WTC11 (cell line): ENCODE measurements at regions not wholly inside any gene's neighbourhood (a gene's known extent, or its start where the extent isn't known, plus 50 kb on each side); places are given as distances from the start of the nearest gene placed in this dataset.

Source experiments
- ATAC-seq: fragments of 200-7000 bp; cut with Tn5 transposase; 2 replicates; pipeline ENCODE4 v1.10.0; 2021; ENCODE audit warnings: mild to moderate bottlenecking, moderate library complexity
- CTCF ChIA-PET: fragments of 300-600 bp; sonication (Branson Sonifier 250); formaldehyde crosslinking; loops from one replicate; lab custom pipeline; 2021; ENCODE audit warnings: antibody characterized with exemption; lab: Charles Lee
- POLR2A ChIA-PET: fragments of 350-600 bp; sonication (Branson Sonifier 250); formaldehyde crosslinking; loops from one replicate; lab custom pipeline; 2021; ENCODE audit warnings: antibody characterized with exemption; lab: Charles Lee
- DNase-seq: peaks from one replicate; pipeline ENCODE4 v3.0.0; 2021; ENCODE audit warnings: low spot score
- H3K27ac Mint-ChIP-seq: 2 replicates; pipeline ENCODE4 v1.8.0; 2021; ENCODE audit warnings: mixed read lengths
- H3K27me3 Mint-ChIP-seq: 2 replicates; pipeline ENCODE4 v1.8.0; 2021; ENCODE audit warnings: low read depth, mild to moderate bottlenecking, moderate library complexity, mixed read lengths
- H3K36me3 Mint-ChIP-seq: 2 replicates; pipeline ENCODE4 v1.8.0; 2021; ENCODE audit warnings: mixed read lengths
- H3K4me1 Mint-ChIP-seq: 2 replicates; pipeline ENCODE4 v1.8.0; 2022; ENCODE audit warnings: mixed read lengths
- H3K4me3 Mint-ChIP-seq: 2 replicates; pipeline ENCODE4 v1.8.0; 2021; ENCODE audit warnings: mild to moderate bottlenecking, moderate library complexity, mixed read lengths
- H3K9me3 Mint-ChIP-seq: 2 replicates; pipeline ENCODE4 v1.8.0; 2021; ENCODE audit warnings: mixed read lengths
- AFF4 ChIP-seq: sonication (generic); formaldehyde crosslinking; IDR thresholded peaks from 2 replicates; pipeline ENCODE4 v1.8.1; 2023; ENCODE audit warnings: mild to moderate bottlenecking, missing genetic modification reagents, borderline replicate concordance
- ATF1 ChIP-seq: sonication (generic); formaldehyde crosslinking; IDR thresholded peaks from 2 replicates; pipeline ENCODE4 v1.8.1; 2023; ENCODE audit warnings: mild to moderate bottlenecking, moderate library complexity, missing genetic modification reagents
- ATF6 ChIP-seq: sonication (generic); formaldehyde crosslinking; IDR thresholded peaks from 2 replicates; pipeline ENCODE4 v1.8.1; 2023; ENCODE audit warnings: mild to moderate bottlenecking, missing genetic modification reagents
- CBFB ChIP-seq: sonication (generic); formaldehyde crosslinking; IDR thresholded peaks from 2 replicates; pipeline ENCODE4 v1.8.1; 2022; ENCODE audit warnings: mild to moderate bottlenecking, low read depth, missing genetic modification reagents
- EMX1 ChIP-seq: fragments of 250-450 bp; sonication (Bioruptor Pico); IDR thresholded peaks from 2 replicates; pipeline ENCODE4 v1.8.0; 2021; ENCODE audit warnings: mild to moderate bottlenecking
- GRHL2 ChIP-seq: fragments of 250-450 bp; sonication (Bioruptor Pico); IDR thresholded peaks from 2 replicates; pipeline ENCODE4 v1.8.0; 2022; ENCODE audit warnings: mild to moderate bottlenecking, moderate library complexity; ENCODE audit not compliant: insufficient replicate concordance, severe bottlenecking
- HMGA2 ChIP-seq: fragments of 250-450 bp; sonication (Bioruptor Pico); IDR thresholded peaks from 2 replicates; pipeline ENCODE4 v1.4.0; 2021; ENCODE audit warnings: mild to moderate bottlenecking, moderate library complexity
- IRF1 ChIP-seq: sonication (generic); formaldehyde crosslinking; IDR thresholded peaks from 2 replicates; pipeline ENCODE4 v1.8.0; 2023; ENCODE audit warnings: missing genetic modification reagents
- KAT7 ChIP-seq: sonication (generic); formaldehyde crosslinking; IDR thresholded peaks from 2 replicates; pipeline ENCODE4 v1.8.1; 2023; ENCODE audit warnings: missing genetic modification reagents, mild to moderate bottlenecking, borderline replicate concordance
- MAX ChIP-seq: sonication (generic); formaldehyde crosslinking; IDR thresholded peaks from 2 replicates; pipeline ENCODE4 v1.8.0; 2022; ENCODE audit warnings: mild to moderate bottlenecking, missing genetic modification reagents
- MYBL2 ChIP-seq: sonication (generic); formaldehyde crosslinking; IDR thresholded peaks from 2 replicates; pipeline ENCODE4 v1.8.1; 2023; ENCODE audit warnings: mild to moderate bottlenecking, moderate library complexity, missing genetic modification reagents
- PRDM15 ChIP-seq: sonication (generic); formaldehyde crosslinking; IDR thresholded peaks from 2 replicates; pipeline ENCODE4 v1.8.0; 2022; ENCODE audit warnings: missing genetic modification reagents
- RORB ChIP-seq: fragments of 250-450 bp; sonication (Bioruptor Pico); IDR thresholded peaks from 2 replicates; pipeline ENCODE4 v1.9.0; 2021; ENCODE audit warnings: mild to moderate bottlenecking
- TEAD4 ChIP-seq: sonication (generic); formaldehyde crosslinking; IDR thresholded peaks from 2 replicates; pipeline ENCODE4 v1.8.0; 2022; ENCODE audit warnings: mild to moderate bottlenecking, missing genetic modification reagents
- TP53 ChIP-seq: sonication (generic); formaldehyde crosslinking; IDR thresholded peaks from 2 replicates; pipeline ENCODE4 v1.8.1; 2023; ENCODE audit warnings: mild to moderate bottlenecking, missing genetic modification reagents
- USF1 ChIP-seq: sonication (generic); formaldehyde crosslinking; IDR thresholded peaks from 2 replicates; pipeline ENCODE4 v1.8.0; 2022; ENCODE audit warnings: mild to moderate bottlenecking, missing genetic modification reagents
- ZNF219 ChIP-seq: sonication (generic); formaldehyde crosslinking; IDR thresholded peaks from 2 replicates; pipeline ENCODE4 v1.8.0; 2023; ENCODE audit warnings: missing genetic modification reagents, mild to moderate bottlenecking, borderline replicate concordance
- TF ChIP-seq, protein P1 (sequence below): fragments of 200-600 bp; IDR thresholded peaks from 2 replicates; pipeline ENCODE4 v1.8.0; 2022; ENCODE audit warnings: antibody characterized with exemption
- TF ChIP-seq, protein P2 (sequence below): fragments of 250-450 bp; sonication (Bioruptor Pico); IDR thresholded peaks from 2 replicates; pipeline ENCODE4 v2.1.2; 2022; ENCODE audit warnings: mild to moderate bottlenecking, moderate library complexity

DNA sequence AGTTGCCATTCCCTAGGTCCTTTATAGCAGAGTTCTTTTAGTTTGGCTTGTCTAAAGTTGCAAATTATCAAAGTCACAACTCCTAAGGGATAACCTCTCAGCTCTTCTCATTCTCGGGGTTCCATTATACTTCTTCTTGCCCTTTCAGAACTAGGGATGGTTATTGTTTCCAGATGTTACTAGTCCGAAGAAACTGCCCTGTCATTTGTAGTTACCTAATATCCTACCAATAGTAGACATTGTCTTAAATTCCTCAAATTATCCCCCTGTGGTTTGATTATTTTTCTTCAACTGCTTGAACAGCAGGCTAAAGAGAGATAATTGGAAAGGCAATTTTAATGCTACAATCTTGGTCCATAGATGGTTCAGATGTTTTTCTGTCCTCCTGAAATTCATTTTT, 709.8 kb downstream of the KCTD16 start:
- CTCF ChIA-PET, result no interaction called here
- Mint-ChIP-seq H3K27me3 (no peaks in the 10 kb centered on the region; the same call in 1 of the 2 replicates), H3K4me3 (no peak overlapping the region), H3K9me3 (peaks cover 3% of the 10 kb centered on the region; the same call in 1 of the 2 replicates), H3K27ac (no peak overlapping the region), H3K4me1 (no peaks in the 10 kb centered on the region), H3K36me3 (no peaks in the 10 kb centered on the region)
- POLR2A ChIA-PET, result interaction anchor here (0.5 kb wide), 1 partner anchor 434 kb away, joined by 6 read pairs; no protein-coding TSS in a partner anchor
- ATAC-seq (no peak), DNase-seq (no peak)
- TF ChIP-seq IRF1 (CRISPR knock-in tag) (no peak), TP53 (no peak), EMX1 (CRISPR knock-in tag) (no peak), MAX (CRISPR knock-in tag) (no peak), AFF4 (CRISPR knock-in tag) (no peak), RORB (no peak), MYBL2 (CRISPR knock-in tag) (no peak), ATF1 (no peak), USF1 (no peak), ATF6 (no peak), ZNF219 (CRISPR knock-in tag) (no peak), CBFB (CRISPR knock-in tag) (no peak), GRHL2 (CRISPR knock-in tag) (no peak), TEAD4 (CRISPR knock-in tag) (no peak), KAT7 (CRISPR knock-in tag) (no peak), PRDM15 (CRISPR knock-in tag) (no peak), HMGA2 (no peak)
- TF ChIP-seq, protein P1, sequence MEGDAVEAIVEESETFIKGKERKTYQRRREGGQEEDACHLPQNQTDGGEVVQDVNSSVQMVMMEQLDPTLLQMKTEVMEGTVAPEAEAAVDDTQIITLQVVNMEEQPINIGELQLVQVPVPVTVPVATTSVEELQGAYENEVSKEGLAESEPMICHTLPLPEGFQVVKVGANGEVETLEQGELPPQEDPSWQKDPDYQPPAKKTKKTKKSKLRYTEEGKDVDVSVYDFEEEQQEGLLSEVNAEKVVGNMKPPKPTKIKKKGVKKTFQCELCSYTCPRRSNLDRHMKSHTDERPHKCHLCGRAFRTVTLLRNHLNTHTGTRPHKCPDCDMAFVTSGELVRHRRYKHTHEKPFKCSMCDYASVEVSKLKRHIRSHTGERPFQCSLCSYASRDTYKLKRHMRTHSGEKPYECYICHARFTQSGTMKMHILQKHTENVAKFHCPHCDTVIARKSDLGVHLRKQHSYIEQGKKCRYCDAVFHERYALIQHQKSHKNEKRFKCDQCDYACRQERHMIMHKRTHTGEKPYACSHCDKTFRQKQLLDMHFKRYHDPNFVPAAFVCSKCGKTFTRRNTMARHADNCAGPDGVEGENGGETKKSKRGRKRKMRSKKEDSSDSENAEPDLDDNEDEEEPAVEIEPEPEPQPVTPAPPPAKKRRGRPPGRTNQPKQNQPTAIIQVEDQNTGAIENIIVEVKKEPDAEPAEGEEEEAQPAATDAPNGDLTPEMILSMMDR, result no peak
- TF ChIP-seq, protein P2, sequence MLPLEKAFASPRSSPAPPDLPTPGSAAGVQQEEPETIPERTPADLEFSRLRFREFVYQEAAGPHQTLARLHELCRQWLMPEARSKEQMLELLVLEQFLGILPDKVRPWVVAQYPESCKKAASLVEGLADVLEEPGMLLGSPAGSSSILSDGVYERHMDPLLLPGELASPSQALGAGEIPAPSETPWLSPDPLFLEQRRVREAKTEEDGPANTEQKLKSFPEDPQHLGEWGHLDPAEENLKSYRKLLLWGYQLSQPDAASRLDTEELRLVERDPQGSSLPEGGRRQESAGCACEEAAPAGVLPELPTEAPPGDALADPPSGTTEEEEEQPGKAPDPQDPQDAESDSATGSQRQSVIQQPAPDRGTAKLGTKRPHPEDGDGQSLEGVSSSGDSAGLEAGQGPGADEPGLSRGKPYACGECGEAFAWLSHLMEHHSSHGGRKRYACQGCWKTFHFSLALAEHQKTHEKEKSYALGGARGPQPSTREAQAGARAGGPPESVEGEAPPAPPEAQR (CRISPR knock-in tag), result no peak
